ENCODE measurements at regions not wholly inside any gene's neighbourhood (a gene's known extent, or its start where the extent isn't known, plus 50 kb on each side); places are given as distances from the start of the nearest gene placed in this dataset.
A peak's percentile ranks its signal among the peaks of the same experiment; 100 is the strongest.

DNA sequence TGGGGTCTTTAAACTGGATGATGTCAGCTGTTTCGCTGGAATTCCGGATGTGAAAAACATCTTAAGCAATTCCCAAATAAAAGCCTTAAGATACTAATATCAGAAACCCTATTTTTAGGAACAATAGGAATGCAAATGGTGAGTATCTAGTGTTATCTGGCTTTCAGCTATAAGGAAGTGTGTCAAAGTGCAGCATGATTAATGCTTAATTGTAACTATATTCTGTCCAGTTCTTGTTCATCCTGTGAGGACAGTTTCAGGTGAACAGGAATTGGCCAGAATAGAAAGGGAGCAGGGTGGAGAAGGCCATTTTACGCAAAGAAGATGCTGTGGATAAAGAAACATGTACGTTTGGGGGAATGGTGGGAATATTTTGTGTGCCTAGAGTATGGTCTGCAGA, 108.2 kb downstream of the RASSF10 start:
- DNase-seq (ENCODE audit: low read depth): no peak
- no peak overlapping the region for H3K4me3 ChIP-seq (ENCODE audit: low read depth, low read length)
- in situ Hi-C loops (cut with HindIII; ENCODE audit: low sequenced_read_pairs): no loop called here
- no peak for TF ChIP-seq CTCF (IDR thresholded peaks at IDR 0.05; ENCODE audit: low read depth, low read length, missing control alignments)

GRCh38 chr11:13118194-13118593, 109.1 kb downstream of the RASSF10 start:
- no peak overlapping the region for H3K4me3 ChIP-seq (ENCODE audit: low read depth, low read length)
- in situ Hi-C loops (cut with HindIII; ENCODE audit: low sequenced_read_pairs): no loop called here
- DNase-seq (ENCODE audit: low read depth): peak; percentile 83
- TF ChIP-seq CTCF (IDR thresholded peaks at IDR 0.05; ENCODE audit: low read depth, low read length, missing control alignments): no peak

- TF ChIP-seq CTCF (IDR thresholded peaks at IDR 0.05; ENCODE audit: low read depth, low read length, missing control alignments): no peak
Observed at GRCh38 chr11:13118650-13119049, 109.5 kb downstream of the RASSF10 start.

DNA sequence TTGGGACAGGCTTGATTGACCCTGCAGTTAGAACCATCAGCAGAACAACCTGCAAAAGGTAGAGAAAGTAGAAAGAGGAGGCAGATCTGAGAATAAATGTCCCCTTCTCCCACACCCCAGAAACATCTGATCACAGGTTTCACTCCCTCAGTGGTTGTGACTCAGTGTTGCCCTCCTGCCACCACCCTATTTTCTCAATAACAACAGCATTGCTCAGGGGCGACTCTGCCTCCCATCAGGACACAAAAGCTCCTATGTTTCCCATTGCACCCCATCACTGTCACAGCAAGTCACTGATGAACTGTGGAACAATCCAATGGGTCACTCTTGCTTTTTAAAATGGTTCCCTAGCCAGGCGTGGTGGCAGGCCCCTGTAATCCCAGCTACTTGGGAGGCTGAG, 110.2 kb downstream of the RASSF10 start:
- H3K4me3 ChIP-seq (ENCODE audit: low read depth, low read length): no peak overlapping the region
- TF ChIP-seq CTCF (IDR thresholded peaks at IDR 0.05; ENCODE audit: low read depth, low read length, missing control alignments): no peak
- no peak for DNase-seq (ENCODE audit: low read depth)
- in situ Hi-C loops (cut with HindIII; ENCODE audit: low sequenced_read_pairs): no loop called here

More at GRCh38 chr11:13118650-13119049, 109.5 kb downstream of the RASSF10 start:
- H3K4me3 ChIP-seq (ENCODE audit: low read depth, low read length): no peak overlapping the region
- in situ Hi-C loops (cut with HindIII; ENCODE audit: low sequenced_read_pairs): no loop called here
- no peak for DNase-seq (ENCODE audit: low read depth)

DNA sequence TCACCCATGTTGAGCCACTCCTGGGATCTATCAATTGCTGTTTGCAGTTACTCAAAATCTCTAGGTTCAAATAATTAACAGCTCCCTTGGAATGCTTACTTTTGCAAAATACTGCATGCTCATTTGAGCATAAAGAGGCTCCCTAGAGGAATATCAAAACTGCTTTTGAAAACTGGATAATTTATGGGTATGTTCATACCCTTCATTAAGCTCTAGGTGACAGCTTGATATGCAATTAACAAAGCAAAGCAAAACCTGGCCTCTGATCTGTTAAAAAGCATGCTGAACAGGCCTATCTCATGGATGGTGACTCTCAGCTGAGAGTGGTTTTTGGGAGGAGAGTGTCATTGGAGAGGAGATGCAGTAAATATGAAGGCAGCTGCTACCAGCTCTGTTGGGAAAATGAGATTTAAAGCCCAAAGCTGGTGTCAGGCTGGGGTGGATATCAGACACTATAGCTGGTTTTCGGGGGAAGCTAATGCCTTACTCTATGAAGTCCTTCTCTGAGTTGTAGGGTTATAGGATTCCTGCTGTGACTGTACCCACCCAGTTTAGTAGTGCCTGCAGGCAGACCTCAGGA, 110.9 kb downstream of the RASSF10 start:
- no peak for TF ChIP-seq CTCF (IDR thresholded peaks at IDR 0.05; ENCODE audit: low read depth, low read length, missing control alignments)
- no peak for DNase-seq (ENCODE audit: low read depth)
- in situ Hi-C loops (cut with HindIII; ENCODE audit: low sequenced_read_pairs): no loop called here
- H3K4me3 ChIP-seq (ENCODE audit: low read depth, low read length): no peak overlapping the region

DNA sequence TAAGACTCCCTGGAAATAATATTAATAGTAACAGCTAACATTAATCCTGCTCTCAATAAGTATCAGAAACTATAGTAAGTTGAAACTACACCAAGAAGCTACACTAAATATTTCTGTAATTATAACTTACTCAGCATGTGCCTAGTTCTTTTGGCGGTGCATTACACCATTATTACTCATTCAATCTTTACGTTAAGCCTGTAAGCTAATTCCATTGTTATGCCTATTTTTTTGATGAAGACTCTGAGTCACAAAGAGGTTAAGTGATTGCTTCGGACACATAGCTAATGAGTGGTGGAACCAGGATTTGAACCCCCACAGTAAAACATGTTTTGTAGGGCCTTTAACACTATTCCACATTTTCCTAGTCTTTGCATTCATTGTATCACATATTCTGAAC, 111.6 kb downstream of the RASSF10 start:
- H3K4me3 ChIP-seq (ENCODE audit: low read depth, low read length): no peak overlapping the region
- no peak for DNase-seq (ENCODE audit: low read depth)
- in situ Hi-C loops (cut with HindIII; ENCODE audit: low sequenced_read_pairs): no loop called here
- TF ChIP-seq CTCF (IDR thresholded peaks at IDR 0.05; ENCODE audit: low read depth, low read length, missing control alignments): no peak

Data from astrocyte of the cerebellum (primary cell).